PC-3 (cell line): ENCODE measurements at regions not wholly inside any gene's neighbourhood (a gene's known extent, or its start where the extent isn't known, plus 50 kb on each side); places are given as distances from the start of the nearest gene placed in this dataset.

Experiments used
- ATAC-seq: fragments of 200-7000 bp; cut with Tn5 transposase; 2 replicates; pipeline ENCODE4 v1.9.1; 2020; ENCODE audit warnings: mild to moderate bottlenecking, moderate library complexity
- BruUV-seq: library from RNA; stranded (reverse); fragments of 400-500 nt; replicated peaks from 2 replicates; lab custom pipeline; 2021; lab: Mats Ljungman, UMichigan
- CTCF ChIA-PET: fragments of 300-600 bp; sonication (Branson Sonifier 250); formaldehyde crosslinking; loops from one replicate; lab custom pipeline; 2022; ENCODE audit warnings: antibody characterized with exemption; lab: Charles Lee
- POLR2A ChIA-PET: fragments of 300-600 bp; sonication (Branson Sonifier 250); formaldehyde crosslinking; loops from one replicate; lab custom pipeline; 2022; ENCODE audit warnings: antibody characterized with exemption; ENCODE audit not compliant: unreplicated experiment; lab: Charles Lee
- DNase-seq: peaks from one replicate; pipeline ENCODE4 v3.0.0-alpha.2; 2015
- H2AFZ ChIP-seq: fragments of 300-600 bp; sonication (generic); 2 replicates; pipeline ENCODE4 v1.6.0; 2016; ENCODE audit warnings: antibody characterized with exemption, low read length
- H3F3A ChIP-seq: fragments of 300-600 bp; sonication (generic); one replicate; pipeline ENCODE4 v1.6.0; 2017; ENCODE audit warnings: antibody characterized with exemption, low read length, control low read depth, mild to moderate bottlenecking; ENCODE audit not compliant: unreplicated experiment
- H3K27ac ChIP-seq: fragments of 300-600 bp; sonication (generic); 2 replicates; pipeline ENCODE4 v1.5.1; 2016; ENCODE audit warnings: mild to moderate bottlenecking, low read length
- H3K27me3 ChIP-seq: fragments of 300-600 bp; sonication (generic); 2 replicates; pipeline ENCODE4 v1.6.1; 2016; ENCODE audit warnings: low read length, mixed read lengths
- H3K36me3 ChIP-seq: fragments of 300-600 bp; sonication (generic); 2 replicates; pipeline ENCODE4 v1.6.1; 2016; ENCODE audit warnings: low read depth, mixed run types, low read length, mixed read lengths
- H3K4me1 ChIP-seq: fragments of 300-600 bp; sonication (generic); 2 replicates; pipeline ENCODE4 v1.5.1; 2016; ENCODE audit warnings: low read length; ENCODE audit not compliant: insufficient read depth
- H3K4me2 ChIP-seq: fragments of 300-600 bp; sonication (generic); 2 replicates; pipeline ENCODE4 v1.6.0; 2016; ENCODE audit warnings: low read length
- H3K4me3 ChIP-seq: fragments of 300-600 bp; sonication (generic); 2 replicates; pipeline ENCODE4 v1.5.1; 2016; ENCODE audit warnings: mild to moderate bottlenecking, low read length, mixed read lengths
- H3K79me2 ChIP-seq: fragments of 300-600 bp; sonication (generic); 2 replicates; pipeline ENCODE4 v1.6.1; 2017; ENCODE audit warnings: low read length, mixed read lengths
- H3K9ac ChIP-seq: fragments of 300-600 bp; sonication (generic); 2 replicates; pipeline ENCODE4 v1.6.0; 2016; ENCODE audit warnings: mild to moderate bottlenecking, low read length
- H3K9me2 ChIP-seq: fragments of 300-600 bp; sonication (generic); replicated peaks from 2 replicates; pipeline ENCODE4 v1.6.1; 2016; ENCODE audit warnings: mixed run types, low read length, mixed read lengths
- H3K9me3 ChIP-seq: fragments of 300-600 bp; sonication (generic); 2 replicates; pipeline ENCODE4 v1.6.1; 2016; ENCODE audit warnings: low read length, mixed read lengths
- H4K20me1 ChIP-seq: fragments of 300-600 bp; sonication (generic); 2 replicates; pipeline ENCODE4 v1.6.1; 2016; ENCODE audit warnings: low read length, mixed read lengths
- EZH2 ChIP-seq: fragments of 300-600 bp; sonication (generic); IDR thresholded peaks from one replicate; pipeline ENCODE4 v1.6.1; 2017; ENCODE audit warnings: antibody characterized with exemption, mild to moderate bottlenecking, low read length; ENCODE audit not compliant: unreplicated experiment
- EZH2phosphoT487 ChIP-seq: fragments of 300-600 bp; sonication (generic); IDR thresholded peaks from 2 replicates; pipeline ENCODE4 v1.6.1; 2018; ENCODE audit warnings: mild to moderate bottlenecking, antibody characterized with exemption, low read length, borderline replicate concordance
- intact Hi-C: fragments of 100-400 bp; cut with micrococcal nuclease; formaldehyde crosslinking; loops from 2 replicates; pipeline ENCODE4 v1.9.0; 2023
- TF ChIP-seq, protein P1 (sequence below): fragments of 300-600 bp; sonication (generic); conservative IDR thresholded peaks from 2 replicates; pipeline ENCODE4 v1.5.1; 2017; ENCODE audit warnings: antibody characterized with exemption, low read depth, mild to moderate bottlenecking, low read length

DNA sequence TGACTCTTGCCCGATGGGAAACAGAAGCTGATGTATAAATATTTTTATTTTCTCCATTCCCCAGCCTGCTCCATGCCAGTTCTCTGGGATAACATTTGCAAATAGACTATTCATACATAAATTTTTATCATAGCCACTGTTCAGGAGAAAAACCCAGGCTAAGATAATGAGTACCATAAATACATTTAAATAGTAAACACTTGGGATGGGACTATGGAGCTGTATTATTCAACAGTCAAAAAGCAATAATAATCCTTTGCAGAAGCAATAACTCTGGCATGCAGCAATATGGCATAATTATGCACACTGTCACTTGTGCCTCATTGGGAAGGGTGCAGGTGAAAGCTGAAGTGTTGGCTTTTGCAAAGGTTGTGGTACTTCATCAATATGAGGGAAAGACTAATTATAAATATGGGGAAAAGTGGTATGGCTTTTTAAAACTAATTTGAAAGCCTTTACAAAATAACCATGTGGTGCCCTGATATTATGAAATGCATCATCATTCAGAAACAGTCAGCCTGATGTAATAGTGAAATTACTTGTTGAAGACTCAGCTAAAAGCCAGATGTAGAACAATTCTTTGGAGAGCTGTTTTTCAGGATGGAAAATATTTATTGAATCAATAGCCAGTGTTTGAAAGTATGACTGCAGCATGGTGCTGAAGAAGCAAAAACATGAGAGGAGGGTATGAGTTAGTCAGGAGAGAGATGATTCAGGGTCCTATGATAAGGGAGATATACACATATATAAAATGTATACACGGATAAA is 2476.7 kb downstream of the PCDH9 start:
- ChIA-PET CTCF (no interaction called here), POLR2A (no interaction called here)
- Histone ChIP-seq H4K20me1 (no peaks in the 10 kb centered on the region), H3K4me2 (no peak overlapping the region), H3K4me1 (no peaks in the 10 kb centered on the region), H2AFZ (no peak overlapping the region), H3K79me2 (no peaks in the 10 kb centered on the region), H3K9me2 (no peaks in the 10 kb centered on the region), H3K36me3 (no peaks in the 10 kb centered on the region), H3F3A (no peaks in the 10 kb centered on the region), H3K9ac (no peak overlapping the region), H3K27ac (no peak overlapping the region), H3K27me3 (no peaks in the 10 kb centered on the region), H3K4me3 (no peak overlapping the region), H3K9me3 (no peaks in the 10 kb centered on the region)
- no TSS peak for BruUV-seq
- TF ChIP-seq EZH2phosphoT487, result no peak
- no peak for TF ChIP-seq EZH2
- TF ChIP-seq, protein P1, sequence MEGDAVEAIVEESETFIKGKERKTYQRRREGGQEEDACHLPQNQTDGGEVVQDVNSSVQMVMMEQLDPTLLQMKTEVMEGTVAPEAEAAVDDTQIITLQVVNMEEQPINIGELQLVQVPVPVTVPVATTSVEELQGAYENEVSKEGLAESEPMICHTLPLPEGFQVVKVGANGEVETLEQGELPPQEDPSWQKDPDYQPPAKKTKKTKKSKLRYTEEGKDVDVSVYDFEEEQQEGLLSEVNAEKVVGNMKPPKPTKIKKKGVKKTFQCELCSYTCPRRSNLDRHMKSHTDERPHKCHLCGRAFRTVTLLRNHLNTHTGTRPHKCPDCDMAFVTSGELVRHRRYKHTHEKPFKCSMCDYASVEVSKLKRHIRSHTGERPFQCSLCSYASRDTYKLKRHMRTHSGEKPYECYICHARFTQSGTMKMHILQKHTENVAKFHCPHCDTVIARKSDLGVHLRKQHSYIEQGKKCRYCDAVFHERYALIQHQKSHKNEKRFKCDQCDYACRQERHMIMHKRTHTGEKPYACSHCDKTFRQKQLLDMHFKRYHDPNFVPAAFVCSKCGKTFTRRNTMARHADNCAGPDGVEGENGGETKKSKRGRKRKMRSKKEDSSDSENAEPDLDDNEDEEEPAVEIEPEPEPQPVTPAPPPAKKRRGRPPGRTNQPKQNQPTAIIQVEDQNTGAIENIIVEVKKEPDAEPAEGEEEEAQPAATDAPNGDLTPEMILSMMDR, result no peak
- intact Hi-C loops, result no loop called here
- no peak for ATAC-seq
- no peak for DNase-seq

DNA sequence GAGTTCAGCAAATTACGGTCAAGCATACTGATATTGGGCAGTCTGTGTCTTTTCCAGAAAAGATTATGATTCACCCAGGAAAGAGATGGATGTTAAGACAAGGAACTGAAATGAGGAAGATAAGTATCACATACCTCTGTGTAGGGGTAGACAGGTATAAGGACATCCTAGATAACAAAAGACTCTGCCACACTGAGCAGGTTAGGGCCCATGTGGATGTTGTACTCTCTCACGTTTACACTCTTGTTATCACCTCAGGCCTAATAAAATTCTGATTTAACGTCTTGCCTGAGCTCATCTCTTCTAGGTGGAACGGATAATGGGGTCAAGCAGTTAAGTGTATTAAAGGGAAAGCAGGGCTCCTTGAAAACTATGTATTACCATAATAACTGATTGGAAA is 2480.8 kb downstream of the PCDH9 start:
- Histone ChIP-seq H3K79me2 (no peaks in the 10 kb centered on the region), H3K9me2 (no peaks in the 10 kb centered on the region), H3K4me3 (no peak overlapping the region), H3K9me3 (no peaks in the 10 kb centered on the region), H3K9ac (no peak overlapping the region), H4K20me1 (no peaks in the 10 kb centered on the region), H3K4me2 (no peak overlapping the region), H3K27ac (no peak overlapping the region), H3K4me1 (no peaks in the 10 kb centered on the region), H3K27me3 (no peaks in the 10 kb centered on the region), H3K36me3 (no peaks in the 10 kb centered on the region), H3F3A (no peaks in the 10 kb centered on the region), H2AFZ (no peak overlapping the region)
- intact Hi-C loops, result no loop called here
- CTCF ChIA-PET, result no interaction called here
- ATAC-seq (no peak), DNase-seq (no peak)
- POLR2A ChIA-PET, result no interaction called here
- no TSS peak for BruUV-seq
- TF ChIP-seq EZH2phosphoT487, result no peak
- no peak for TF ChIP-seq EZH2
- TF ChIP-seq, protein P1, result no peak

DNA sequence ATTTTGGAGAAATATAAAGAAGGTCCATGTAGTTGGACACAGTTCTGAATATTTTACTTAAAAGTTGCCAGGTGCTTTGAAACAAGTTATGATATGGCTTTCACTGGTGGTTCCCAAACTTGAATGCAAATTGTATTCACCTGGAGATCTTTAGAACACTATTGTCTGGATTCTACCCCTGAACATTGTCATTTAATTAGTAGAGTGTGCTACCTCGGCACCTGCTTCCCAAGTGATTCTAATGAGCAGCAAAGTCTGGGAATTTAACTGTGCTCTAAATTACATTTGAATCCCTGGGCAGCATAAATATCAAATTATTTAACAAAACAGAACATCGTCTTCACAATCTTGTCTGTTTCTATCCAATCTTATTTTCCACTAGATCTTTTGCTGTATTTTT is 2483.3 kb downstream of the PCDH9 start:
- no peaks in the 10 kb centered on the region for H3K9me2 ChIP-seq
- intact Hi-C loops, result no loop called here
- no peaks in the 10 kb centered on the region for H4K20me1 ChIP-seq
- no peaks in the 10 kb centered on the region for H3F3A ChIP-seq
- no peaks in the 10 kb centered on the region for H3K4me1 ChIP-seq
- H3K27me3 ChIP-seq, result no peaks in the 10 kb centered on the region
- no peak overlapping the region for H3K9ac ChIP-seq
- POLR2A ChIA-PET, result no interaction called here
- H3K4me2 ChIP-seq, result no peak overlapping the region
- no peak for ATAC-seq
- TF ChIP-seq, protein P1, result no peak
- TF ChIP-seq EZH2 (no peak), EZH2phosphoT487 (no peak)
- CTCF ChIA-PET, result no interaction called here
- H3K4me3 ChIP-seq, result no peak overlapping the region
- H2AFZ ChIP-seq, result no peak overlapping the region
- H3K9me3 ChIP-seq, result no peaks in the 10 kb centered on the region
- no TSS peak for BruUV-seq
- DNase-seq, result no peak
- H3K36me3 ChIP-seq, result no peaks in the 10 kb centered on the region
- no peaks in the 10 kb centered on the region for H3K79me2 ChIP-seq
- no peak overlapping the region for H3K27ac ChIP-seq
